NCI-H446 treated with DMSO at 0.1 percent for 48 hours (cell line): ENCODE measurements at regions not wholly inside any gene's neighbourhood (a gene's known extent, or its start where the extent isn't known, plus 50 kb on each side); places are given as distances from the start of the nearest gene placed in this dataset.
"Not testable (repeated sequence)": the region's sequence is repeated elsewhere in the genome, so short reads cannot be mapped to it uniquely, and the experiment has no call there.

ENCODE experiments used
- DNase-seq: peaks from one replicate; lab custom pipeline; 2025; lab: John Stamatoyannopoulos, UW

- no peak for DNase-seq
Observed at GRCh38 chr2:133624551-133624950, 56.3 kb upstream of the NCKAP5 start.

- DNase-seq = no peak
Observed at GRCh38 chr2:133627741-133628140, 59.5 kb upstream of the NCKAP5 start.

- DNase-seq = no peak
Observed at GRCh38 chr2:133633309-133633708, 65.0 kb upstream of the NCKAP5 start.

GRCh38 chr2:133633881-133634409, 65.7 kb upstream of the NCKAP5 start:
- DNase-seq = no peak

- no peak for DNase-seq
Observed at GRCh38 chr2:133635131-133635530, 66.9 kb upstream of the NCKAP5 start.

GRCh38 chr2:133636287-133636686, 68.0 kb upstream of the NCKAP5 start:
- DNase-seq = no peak

GRCh38 chr2:133640103-133640502, 71.8 kb upstream of the NCKAP5 start:
- DNase-seq = no peak

GRCh38 chr2:133641497-133641896, 73.2 kb upstream of the NCKAP5 start:
- DNase-seq = no peak

GRCh38 chr2:133641942-133642725, 73.9 kb upstream of the NCKAP5 start:
- no peak for DNase-seq

GRCh38 chr2:133642791-133643191, 74.5 kb upstream of the NCKAP5 start:
- DNase-seq = no peak

- DNase-seq = no peak
Observed at GRCh38 chr2:133643863-133644262, 75.6 kb upstream of the NCKAP5 start.

GRCh38 chr2:133644846-133645245, 76.6 kb upstream of the NCKAP5 start:
- DNase-seq = no peak

GRCh38 chr2:133647386-133647785, 79.1 kb upstream of the NCKAP5 start:
- DNase-seq = not testable (repeated sequence)

- DNase-seq = no peak
Observed at GRCh38 chr2:133651861-133652260, 83.6 kb upstream of the NCKAP5 start.

- DNase-seq = no peak
Observed at GRCh38 chr2:133652398-133652797, 84.1 kb upstream of the NCKAP5 start.

GRCh38 chr2:133653056-133653455, 84.8 kb upstream of the NCKAP5 start:
- DNase-seq = no peak

- no peak for DNase-seq
Observed at GRCh38 chr2:133654949-133655348, 86.7 kb upstream of the NCKAP5 start.

- DNase-seq = peak; percentile 14
Observed at GRCh38 chr2:133655610-133656009, 87.3 kb upstream of the NCKAP5 start.

GRCh38 chr2:133657591-133657990, 89.3 kb upstream of the NCKAP5 start:
- DNase-seq = no peak

- DNase-seq = no peak
Observed at GRCh38 chr2:133658020-133658903, 90.0 kb upstream of the NCKAP5 start.

- no peak for DNase-seq
Observed at GRCh38 chr2:133660510-133660909, 92.2 kb upstream of the NCKAP5 start.

- no peak for DNase-seq
Observed at GRCh38 chr2:133661392-133661791, 93.1 kb upstream of the NCKAP5 start.

- DNase-seq = no peak
Observed at GRCh38 chr2:133666621-133667020, 98.4 kb upstream of the NCKAP5 start.
